ENCODE measurements at regions not wholly inside any gene's neighbourhood (a gene's known extent, or its start where the extent isn't known, plus 50 kb on each side); places are given as distances from the start of the nearest gene placed in this dataset.

- DNase-seq = no peak
- intact Hi-C loops (cut with DNase I) = loop anchor here in 1 of 2 donors (5.0 kb wide), 1 partner anchor 51 kb away; no protein-coding TSS in a partner anchor
- TF ChIP-seq CTCF (IDR thresholded peaks at IDR 0.05) (no peak), POLR2A (IDR thresholded peaks at IDR 0.05) (no peak)
- Histone ChIP-seq H3K27me3 (no peaks in the 10 kb centered on the region), H3K9me3 (replicated peaks in 1 of 3) (no peaks in the 10 kb centered on the region), H3K4me1 (replicated peaks in 1 of 2) (no peaks in the 10 kb centered on the region), H3K27ac (no peak overlapping the region), H3K4me3 (no peak overlapping the region), H3K36me3 (replicated peaks in 1 of 2) (no peaks in the 10 kb centered on the region)
- 79 to 87% (median 86%) methylated on average over 21 of the region's 21 CpGs for WGBS, 4 donors
These were observed 148.8 kb upstream of the ZNF236 start for GRCh38 chr18:76673281-76674185.

- no peaks in the 10 kb centered on the region for H3K27me3 ChIP-seq
- DNase-seq = no peak
- H3K36me3 ChIP-seq (replicated peaks in 1 of 2) = no peaks in the 10 kb centered on the region
- no peak overlapping the region for H3K27ac ChIP-seq
- no peaks in the 10 kb centered on the region for H3K4me1 ChIP-seq (replicated peaks in 1 of 2)
- no peak for TF ChIP-seq CTCF (IDR thresholded peaks at IDR 0.05)
- TF ChIP-seq POLR2A (IDR thresholded peaks at IDR 0.05) = no peak
- no peak overlapping the region for H3K4me3 ChIP-seq
- intact Hi-C loops (cut with DNase I) = loop anchor here in 1 of 2 donors (5.0 kb wide), 1 partner anchor 50 kb away; no protein-coding TSS in a partner anchor
- no peaks in the 10 kb centered on the region for H3K9me3 ChIP-seq (replicated peaks in 1 of 3)
- 79 to 94% (median 86%) methylated on average over 3 of the region's 3 CpGs for WGBS, 4 donors
These were observed 149.7 kb upstream of the ZNF236 start for GRCh38 chr18:76672627-76673026.

- intact Hi-C loops (cut with DNase I) = loop anchor here in 1 of 2 donors (5.0 kb wide), 1 partner anchor 48 kb away; no protein-coding TSS in a partner anchor
- Histone ChIP-seq H3K9me3 (replicated peaks in 1 of 3) (no peaks in the 10 kb centered on the region), H3K4me1 (replicated peaks in 1 of 2) (no peaks in the 10 kb centered on the region), H3K36me3 (replicated peaks in 1 of 2) (no peaks in the 10 kb centered on the region), H3K27me3 (no peaks in the 10 kb centered on the region), H3K27ac (no peak overlapping the region), H3K4me3 (no peak overlapping the region)
- DNase-seq = no peak
- 48 to 58% (median 53%) methylated on average over 12 of the region's 12 CpGs for WGBS, 4 donors
- TF ChIP-seq POLR2A (IDR thresholded peaks at IDR 0.05) = no peak
- TF ChIP-seq CTCF (IDR thresholded peaks at IDR 0.05) = no peak
These were observed 151.6 kb upstream of the ZNF236 start for GRCh38 chr18:76670564-76671288.

DNA sequence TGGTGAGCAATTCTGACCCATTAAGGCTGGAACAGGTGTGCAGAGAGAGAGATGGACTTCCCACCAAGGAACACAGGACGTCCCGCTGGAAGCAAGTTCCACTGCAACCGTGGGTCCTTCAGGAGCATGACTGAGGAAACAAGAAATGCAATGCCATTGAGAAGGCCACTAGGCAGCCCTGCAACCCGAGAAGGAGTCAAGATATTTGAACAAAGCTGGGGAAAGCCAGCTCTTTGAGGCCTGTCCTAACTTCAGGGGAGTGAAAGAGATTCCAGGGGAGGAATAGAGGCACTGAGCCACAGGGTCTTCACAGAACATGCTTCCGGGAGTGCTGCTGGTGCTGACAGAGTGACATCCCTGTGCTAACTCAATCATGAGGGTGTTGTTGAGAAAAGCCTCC lies 153.8 kb upstream of the ZNF236 start:
- H3K27ac ChIP-seq = no peak overlapping the region
- no peaks in the 10 kb centered on the region for H3K9me3 ChIP-seq (replicated peaks in 1 of 3)
- H3K27me3 ChIP-seq = no peaks in the 10 kb centered on the region
- intact Hi-C loops (cut with DNase I) = no loop called here
- no peak for DNase-seq
- no peaks in the 10 kb centered on the region for H3K4me1 ChIP-seq (replicated peaks in 1 of 2)
- H3K36me3 ChIP-seq (replicated peaks in 1 of 2) = no peaks in the 10 kb centered on the region
- WGBS, 4 donors = 72 to 88% (median 84%) methylated on average over 5 of the region's 5 CpGs
- TF ChIP-seq POLR2A (IDR thresholded peaks at IDR 0.05) (no peak), CTCF (IDR thresholded peaks at IDR 0.05) (no peak)
- H3K4me3 ChIP-seq = no peak overlapping the region

Data from adrenal gland (tissue), 9 donors.